ENCODE measurements at regions not wholly inside any gene's neighbourhood (a gene's known extent, or its start where the extent isn't known, plus 50 kb on each side); places are given as distances from the start of the nearest gene placed in this dataset.

DNA sequence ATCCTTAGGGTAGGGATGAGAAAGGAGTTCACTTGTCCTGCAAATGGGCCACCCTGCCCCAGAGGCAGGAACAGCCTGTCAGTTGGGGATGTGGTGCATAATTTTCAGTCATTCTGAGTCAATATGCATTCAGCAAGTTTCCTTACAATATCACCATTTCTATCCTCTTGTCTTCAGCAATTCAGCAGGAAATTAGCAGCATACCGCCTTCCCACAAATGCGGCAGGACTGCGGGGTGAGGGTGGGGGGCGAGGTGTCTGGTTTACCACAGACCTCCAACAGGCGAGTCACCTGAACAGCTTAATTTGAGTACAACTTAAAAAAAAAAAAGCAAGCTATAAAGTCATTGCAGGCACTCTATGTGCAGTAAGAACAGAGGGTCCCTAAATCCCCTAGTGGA lies 126.8 kb downstream of the MAP3K7 start:
- H3K27me3 ChIP-seq (ENCODE audit: insufficient read depth, low read depth), result no peaks in the 10 kb centered on the region
- no peaks in the 10 kb centered on the region for H3K9me2 ChIP-seq (ENCODE audit: insufficient read depth)
- no peak overlapping the region for H2AFZ ChIP-seq
- intact Hi-C loops (cut with micrococcal nuclease; ENCODE audit: unreplicated experiment), result no loop called here
- no peak overlapping the region for H3K27ac ChIP-seq
- 0 out of 2 replicates have a peak overlapping the region, but pooled peaks have one; percentile 1 for H3K4me2 ChIP-seq
- H3K4me1 ChIP-seq (replicated peaks; ENCODE audit: insufficient read depth), result peaks cover 8% of the 10 kb centered on the region
- POLR2A ChIA-PET (ENCODE audit: unreplicated experiment), result no interaction called here
- no peaks in the 10 kb centered on the region for H3K36me3 ChIP-seq (ENCODE audit: low read depth)
- no TSS peak for BruUV-seq (replicated peaks)
- CTCF ChIA-PET, result interaction anchor here (0.6 to 1.0 kb wide), 2 partner anchors 92 to 519 kb away, joined by 3 read pairs; no protein-coding TSS in a partner anchor
- H3K79me2 ChIP-seq (ENCODE audit: low read depth), result no peaks in the 10 kb centered on the region
- TF ChIP-seq EZH2 (IDR thresholded peaks at IDR 0.05; ENCODE audit: low read depth), result no peak
- TF ChIP-seq, protein P1, sequence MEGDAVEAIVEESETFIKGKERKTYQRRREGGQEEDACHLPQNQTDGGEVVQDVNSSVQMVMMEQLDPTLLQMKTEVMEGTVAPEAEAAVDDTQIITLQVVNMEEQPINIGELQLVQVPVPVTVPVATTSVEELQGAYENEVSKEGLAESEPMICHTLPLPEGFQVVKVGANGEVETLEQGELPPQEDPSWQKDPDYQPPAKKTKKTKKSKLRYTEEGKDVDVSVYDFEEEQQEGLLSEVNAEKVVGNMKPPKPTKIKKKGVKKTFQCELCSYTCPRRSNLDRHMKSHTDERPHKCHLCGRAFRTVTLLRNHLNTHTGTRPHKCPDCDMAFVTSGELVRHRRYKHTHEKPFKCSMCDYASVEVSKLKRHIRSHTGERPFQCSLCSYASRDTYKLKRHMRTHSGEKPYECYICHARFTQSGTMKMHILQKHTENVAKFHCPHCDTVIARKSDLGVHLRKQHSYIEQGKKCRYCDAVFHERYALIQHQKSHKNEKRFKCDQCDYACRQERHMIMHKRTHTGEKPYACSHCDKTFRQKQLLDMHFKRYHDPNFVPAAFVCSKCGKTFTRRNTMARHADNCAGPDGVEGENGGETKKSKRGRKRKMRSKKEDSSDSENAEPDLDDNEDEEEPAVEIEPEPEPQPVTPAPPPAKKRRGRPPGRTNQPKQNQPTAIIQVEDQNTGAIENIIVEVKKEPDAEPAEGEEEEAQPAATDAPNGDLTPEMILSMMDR (conservative IDR thresholded peaks at IDR 0.05), result no peak
- H4K20me1 ChIP-seq (ENCODE audit: insufficient read depth), result no peaks in the 10 kb centered on the region
- H3K4me3 ChIP-seq, result no peak overlapping the region
- no peaks in the 10 kb centered on the region for H3F3A ChIP-seq (ENCODE audit: insufficient read depth, low read depth)
- no peaks in the 10 kb centered on the region for H3K9me3 ChIP-seq (ENCODE audit: insufficient read depth, low read depth)
- no peak for DNase-seq

- peak; percentile 33 to 55 for DNase-seq
- CTCF ChIA-PET, result interaction anchor here (1.0 kb wide), 1 partner anchor 519 kb away, joined by 3 read pairs; no protein-coding TSS in a partner anchor
- Histone ChIP-seq H3F3A (ENCODE audit: insufficient read depth, low read depth) (no peaks in the 10 kb centered on the region), H3K9me3 (ENCODE audit: insufficient read depth, low read depth) (no peaks in the 10 kb centered on the region), H3K4me2 (0 out of 2 replicates have a peak overlapping the region, but pooled peaks have one; percentile 1), H4K20me1 (ENCODE audit: insufficient read depth) (no peaks in the 10 kb centered on the region), H3K27ac (no peak overlapping the region), H3K36me3 (ENCODE audit: low read depth) (no peaks in the 10 kb centered on the region), H3K9me2 (ENCODE audit: insufficient read depth) (no peaks in the 10 kb centered on the region), H3K4me3 (no peak overlapping the region), H3K27me3 (ENCODE audit: insufficient read depth, low read depth) (no peaks in the 10 kb centered on the region), H3K4me1 (replicated peaks; ENCODE audit: insufficient read depth) (peaks cover 8% of the 10 kb centered on the region), H3K79me2 (ENCODE audit: low read depth) (no peaks in the 10 kb centered on the region), H2AFZ (no peak overlapping the region)
- no peak for TF ChIP-seq EZH2 (IDR thresholded peaks at IDR 0.05; ENCODE audit: low read depth)
- TF ChIP-seq, protein P1 (conservative IDR thresholded peaks at IDR 0.05), result no peak
- POLR2A ChIA-PET (ENCODE audit: unreplicated experiment), result no interaction called here
- BruUV-seq (replicated peaks), result no TSS peak
- intact Hi-C loops (cut with micrococcal nuclease; ENCODE audit: unreplicated experiment), result loop anchor here (2.0 kb wide), 1 partner anchor 48 kb away; no protein-coding TSS in a partner anchor
These were observed 127.6 kb downstream of the MAP3K7 start for GRCh38 chr6:90459225-90459758.

GRCh38 chr6:90458353-90459224 lies 128.3 kb downstream of the MAP3K7 start:
- TF ChIP-seq, protein P1 (conservative IDR thresholded peaks at IDR 0.05), result no peak
- no peak for TF ChIP-seq EZH2 (IDR thresholded peaks at IDR 0.05; ENCODE audit: low read depth)
- BruUV-seq (replicated peaks), result no TSS peak
- POLR2A ChIA-PET (ENCODE audit: unreplicated experiment), result no interaction called here

More at GRCh38 chr6:90458353-90459224, 128.3 kb downstream of the MAP3K7 start:
- no peak overlapping the region for H3K4me2 ChIP-seq
- DNase-seq, result no peak
- H3K36me3 ChIP-seq (ENCODE audit: low read depth), result no peaks in the 10 kb centered on the region
- no peaks in the 10 kb centered on the region for H3K9me2 ChIP-seq (ENCODE audit: insufficient read depth)
- H3K27ac ChIP-seq, result no peak overlapping the region
- intact Hi-C loops (cut with micrococcal nuclease; ENCODE audit: unreplicated experiment), result loop anchor here (2.0 kb wide), 1 partner anchor 48 kb away; no protein-coding TSS in a partner anchor
- H3K4me1 ChIP-seq (replicated peaks; ENCODE audit: insufficient read depth), result peaks cover 8% of the 10 kb centered on the region
- no peaks in the 10 kb centered on the region for H3K79me2 ChIP-seq (ENCODE audit: low read depth)
- no peak overlapping the region for H2AFZ ChIP-seq
- CTCF ChIA-PET, result interaction anchor here (1.0 kb wide), 1 partner anchor 518 kb away, joined by 3 read pairs; no protein-coding TSS in a partner anchor
- H3K9me3 ChIP-seq (ENCODE audit: insufficient read depth, low read depth), result no peaks in the 10 kb centered on the region
- H3F3A ChIP-seq (ENCODE audit: insufficient read depth, low read depth), result no peaks in the 10 kb centered on the region
- no peaks in the 10 kb centered on the region for H3K27me3 ChIP-seq (ENCODE audit: insufficient read depth, low read depth)
- no peaks in the 10 kb centered on the region for H4K20me1 ChIP-seq (ENCODE audit: insufficient read depth)
- no peak overlapping the region for H3K4me3 ChIP-seq

All from PC-9 (cell line).